ENCODE measurements at regions not wholly inside any gene's neighbourhood (a gene's known extent, or its start where the extent isn't known, plus 50 kb on each side); places are given as distances from the start of the nearest gene placed in this dataset.

GRCh38 chr17:33583518-33584417, 290.7 kb upstream of the ASIC2 start:
- no peak for TF ChIP-seq POLR2AphosphoS5 (IDR thresholded peaks at IDR 0.05)
- no peak for TF ChIP-seq CTCF (IDR thresholded peaks at IDR 0.05)

All from transverse colon (tissue), 4 donors.